Stomach (tissue), 4 donors: ENCODE measurements at regions not wholly inside any gene's neighbourhood (a gene's known extent, or its start where the extent isn't known, plus 50 kb on each side); places are given as distances from the start of the nearest gene placed in this dataset.

ENCODE experiments used
- POLR2A ChIP-seq, 4 donors: fragments of 450-650 bp; IDR thresholded peaks; one replicate each; pipeline ENCODE4 v1.6.1; 2016; ENCODE audit warnings: antibody characterized with exemption in 4 of 4, control low read depth in 2 of 4, mild to moderate bottlenecking in 1 of 4, moderate library complexity in 1 of 4
- TF ChIP-seq, protein P1 (sequence below), 7 experiments: fragments of 450-650 bp in 4 of 7; fragments of 200-600 bp in 3 of 7; sonication (generic) in 3 of 7; IDR thresholded peaks; one replicate each; pipeline ENCODE4 v1.5.1; 2016 to 2019; ENCODE audit warnings: antibody characterized with exemption in 7 of 7, control low read depth in 2 of 7, mild to moderate bottlenecking in 1 of 7

DNA sequence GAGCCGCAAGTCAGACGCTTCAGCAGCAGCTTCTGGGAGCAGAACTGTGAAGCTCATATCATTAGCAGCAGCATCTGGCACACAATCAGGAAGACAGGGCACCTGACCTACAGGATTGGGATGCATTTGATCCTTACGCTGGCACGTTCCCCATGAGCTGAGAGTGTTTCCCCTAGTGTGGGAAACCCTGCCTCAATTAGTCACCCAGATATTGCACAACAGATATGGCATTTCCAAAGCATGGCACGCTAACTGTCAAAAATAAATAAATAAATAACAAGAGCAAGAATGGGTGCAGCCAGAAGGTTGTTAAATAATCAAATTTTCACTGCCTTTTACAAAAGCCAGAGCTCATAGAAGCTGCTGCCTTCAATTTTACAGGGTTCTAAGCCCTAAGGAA lies 189.6 kb upstream of the THBS1 start:
- TF ChIP-seq, protein P1, sequence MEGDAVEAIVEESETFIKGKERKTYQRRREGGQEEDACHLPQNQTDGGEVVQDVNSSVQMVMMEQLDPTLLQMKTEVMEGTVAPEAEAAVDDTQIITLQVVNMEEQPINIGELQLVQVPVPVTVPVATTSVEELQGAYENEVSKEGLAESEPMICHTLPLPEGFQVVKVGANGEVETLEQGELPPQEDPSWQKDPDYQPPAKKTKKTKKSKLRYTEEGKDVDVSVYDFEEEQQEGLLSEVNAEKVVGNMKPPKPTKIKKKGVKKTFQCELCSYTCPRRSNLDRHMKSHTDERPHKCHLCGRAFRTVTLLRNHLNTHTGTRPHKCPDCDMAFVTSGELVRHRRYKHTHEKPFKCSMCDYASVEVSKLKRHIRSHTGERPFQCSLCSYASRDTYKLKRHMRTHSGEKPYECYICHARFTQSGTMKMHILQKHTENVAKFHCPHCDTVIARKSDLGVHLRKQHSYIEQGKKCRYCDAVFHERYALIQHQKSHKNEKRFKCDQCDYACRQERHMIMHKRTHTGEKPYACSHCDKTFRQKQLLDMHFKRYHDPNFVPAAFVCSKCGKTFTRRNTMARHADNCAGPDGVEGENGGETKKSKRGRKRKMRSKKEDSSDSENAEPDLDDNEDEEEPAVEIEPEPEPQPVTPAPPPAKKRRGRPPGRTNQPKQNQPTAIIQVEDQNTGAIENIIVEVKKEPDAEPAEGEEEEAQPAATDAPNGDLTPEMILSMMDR (IDR thresholded peaks at IDR 0.05): no peak
- TF ChIP-seq POLR2A (IDR thresholded peaks at IDR 0.05): no peak
